ENCODE measurements at regions not wholly inside any gene's neighbourhood (a gene's known extent, or its start where the extent isn't known, plus 50 kb on each side); places are given as distances from the start of the nearest gene placed in this dataset.

DNA sequence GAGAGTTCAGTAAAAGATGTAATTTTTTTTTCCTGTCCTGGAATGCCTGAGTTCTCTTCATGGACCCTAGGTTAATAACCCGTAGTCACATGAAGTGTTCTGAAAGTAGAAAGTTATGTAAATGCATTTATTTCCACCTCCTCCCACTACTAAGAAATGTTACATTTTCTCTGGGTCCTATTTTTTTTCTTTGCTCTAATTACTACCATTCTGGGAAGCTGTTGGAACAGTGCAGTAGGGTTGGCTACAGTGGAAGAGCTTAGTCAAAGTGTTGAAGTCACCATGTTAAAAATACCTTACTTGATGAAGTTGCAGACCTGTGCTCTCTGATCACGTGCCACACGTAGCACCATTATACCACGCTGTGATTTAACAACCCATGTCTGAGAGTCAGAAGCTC lies 153.8 kb upstream of the TSC22D2 start (continued):
- TF ChIP-seq, protein P1, sequence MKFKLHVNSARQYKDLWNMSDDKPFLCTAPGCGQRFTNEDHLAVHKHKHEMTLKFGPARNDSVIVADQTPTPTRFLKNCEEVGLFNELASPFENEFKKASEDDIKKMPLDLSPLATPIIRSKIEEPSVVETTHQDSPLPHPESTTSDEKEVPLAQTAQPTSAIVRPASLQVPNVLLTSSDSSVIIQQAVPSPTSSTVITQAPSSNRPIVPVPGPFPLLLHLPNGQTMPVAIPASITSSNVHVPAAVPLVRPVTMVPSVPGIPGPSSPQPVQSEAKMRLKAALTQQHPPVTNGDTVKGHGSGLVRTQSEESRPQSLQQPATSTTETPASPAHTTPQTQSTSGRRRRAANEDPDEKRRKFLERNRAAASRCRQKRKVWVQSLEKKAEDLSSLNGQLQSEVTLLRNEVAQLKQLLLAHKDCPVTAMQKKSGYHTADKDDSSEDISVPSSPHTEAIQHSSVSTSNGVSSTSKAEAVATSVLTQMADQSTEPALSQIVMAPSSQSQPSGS (IDR thresholded peaks at IDR 0.05; ENCODE audit: low read length): no peak
- TF ChIP-seq NANOG (IDR thresholded peaks at IDR 0.05; ENCODE audit: insufficient read depth, low read depth, low read length, poor library complexity, severe bottlenecking): no peak
- no peak for TF ChIP-seq KDM5A (IDR thresholded peaks at IDR 0.05; ENCODE audit: low read length)
- TF ChIP-seq SP1 (IDR thresholded peaks at IDR 0.05; ENCODE audit: low read depth, low read length): no peak
- no peak for TF ChIP-seq CTCF (IDR thresholded peaks at IDR 0.05; ENCODE audit: control extremely low read depth in 1 of 3, insufficient read depth in 1 of 3, low read depth in 1 of 3, low read length in 3 of 3)
- TF ChIP-seq EZH2 (IDR thresholded peaks at IDR 0.05; ENCODE audit: low read depth, low read length, severe bottlenecking): no peak
- TF ChIP-seq SUZ12 (IDR thresholded peaks at IDR 0.05; ENCODE audit: low read length): no peak
